GM23248 (cell line): ENCODE measurements at regions not wholly inside any gene's neighbourhood (a gene's known extent, or its start where the extent isn't known, plus 50 kb on each side); places are given as distances from the start of the nearest gene placed in this dataset.

ENCODE experiments used
- EZH2 ChIP-seq: fragments of 200-600 bp; sonication (generic); IDR thresholded peaks from 2 replicates; pipeline ENCODE4 v1.6.1; 2018; ENCODE audit warnings: antibody characterized with exemption, mild to moderate bottlenecking; ENCODE audit not compliant: insufficient read depth, poor library complexity, severe bottlenecking
- EZH2phosphoT487 ChIP-seq: fragments of 200-600 bp; sonication (generic); IDR thresholded peaks from 2 replicates; pipeline ENCODE4 v1.6.1; 2018; ENCODE audit warnings: antibody characterized with exemption, moderate library complexity, mild to moderate bottlenecking, low read depth; ENCODE audit not compliant: insufficient read depth

GRCh38 chr9:20191228-20191840, 402.5 kb upstream of the SLC24A2 start:
- no peak for TF ChIP-seq EZH2phosphoT487
- no peak for TF ChIP-seq EZH2
